ENCODE measurements at regions not wholly inside any gene's neighbourhood (a gene's known extent, or its start where the extent isn't known, plus 50 kb on each side); places are given as distances from the start of the nearest gene placed in this dataset.
"Not testable (repeated sequence)": the region's sequence is repeated elsewhere in the genome, so short reads cannot be mapped to it uniquely, and the experiment has no call there.

DNA sequence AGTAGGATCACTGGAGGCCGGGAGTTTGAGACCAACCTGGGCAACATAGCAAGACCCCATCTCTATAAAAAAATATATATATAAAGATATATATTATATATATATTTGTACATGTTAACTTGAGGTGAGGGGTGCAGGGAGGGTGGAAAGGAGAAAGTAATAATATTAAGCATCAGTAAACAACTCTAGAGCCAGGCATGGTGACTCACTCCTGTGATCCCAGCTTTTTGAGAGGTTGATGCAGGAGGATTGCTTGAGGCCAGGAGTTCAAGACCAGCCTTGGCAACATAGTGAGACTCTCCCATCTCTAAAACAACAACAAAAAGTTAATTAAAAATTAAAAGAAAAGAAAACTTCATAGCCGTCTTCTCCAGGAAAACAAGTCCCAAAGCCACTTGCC, 61.7 kb upstream of the SMURF2 start:
- DNase-seq = no peak

DNA sequence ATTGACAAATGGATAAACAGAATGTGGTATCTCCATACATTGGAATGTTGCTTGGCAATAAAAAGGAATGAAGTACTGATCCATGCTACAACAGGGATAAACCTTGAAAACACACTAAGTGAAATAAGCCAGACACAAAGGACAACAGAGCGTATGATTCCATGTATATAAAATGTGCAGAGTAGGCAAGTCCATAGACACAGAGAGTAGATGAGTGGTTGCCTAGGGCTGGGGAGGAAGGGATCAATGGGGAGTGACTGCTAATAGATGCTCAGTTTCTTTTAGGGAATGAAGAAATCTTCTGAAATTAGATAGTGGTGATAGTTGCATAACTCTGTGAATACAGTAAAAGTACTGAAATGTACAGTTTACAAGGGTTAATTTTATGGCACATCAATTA, 59.4 kb upstream of the SMURF2 start:
- not testable (repeated sequence) for DNase-seq

DNA sequence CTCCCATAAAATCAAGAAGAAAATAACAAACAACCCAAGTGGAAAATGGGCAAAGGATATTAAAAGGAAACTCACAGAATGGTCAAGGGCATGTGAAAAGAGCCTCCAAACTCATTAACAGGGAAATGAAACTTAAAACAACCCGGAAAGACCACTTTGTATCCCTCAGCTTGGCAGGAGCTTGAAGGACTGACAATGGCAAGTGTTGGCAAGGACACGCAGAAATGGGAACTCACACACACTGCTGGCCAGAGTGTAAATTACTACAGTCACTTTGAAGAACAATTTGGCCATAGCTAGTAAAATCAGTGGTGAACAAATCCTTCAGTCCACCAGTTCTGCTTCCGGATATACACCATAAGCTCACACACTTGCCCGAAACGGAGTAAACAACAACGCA, 58.1 kb upstream of the SMURF2 start:
- DNase-seq = not testable (repeated sequence)

DNA sequence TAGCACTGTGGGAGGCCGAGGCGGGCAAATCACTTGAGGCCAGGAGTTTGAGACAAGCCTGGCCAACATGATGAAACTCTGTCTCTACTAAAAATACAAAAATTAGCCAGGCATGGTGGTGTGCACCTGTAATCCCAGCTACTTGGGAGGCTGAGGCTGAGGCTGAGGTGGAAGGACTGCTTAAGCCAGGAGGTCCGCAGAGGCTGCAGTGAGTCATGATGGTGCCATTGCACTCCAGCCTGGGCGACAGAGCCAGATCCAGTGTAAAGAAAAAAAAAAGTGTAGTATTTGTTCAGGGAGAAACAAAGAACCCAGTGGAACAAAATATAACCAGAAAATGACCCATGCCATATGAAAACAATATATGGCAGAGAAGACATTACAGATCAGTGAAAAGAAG, 57.4 kb upstream of the SMURF2 start:
- DNase-seq = not testable (repeated sequence)

DNA sequence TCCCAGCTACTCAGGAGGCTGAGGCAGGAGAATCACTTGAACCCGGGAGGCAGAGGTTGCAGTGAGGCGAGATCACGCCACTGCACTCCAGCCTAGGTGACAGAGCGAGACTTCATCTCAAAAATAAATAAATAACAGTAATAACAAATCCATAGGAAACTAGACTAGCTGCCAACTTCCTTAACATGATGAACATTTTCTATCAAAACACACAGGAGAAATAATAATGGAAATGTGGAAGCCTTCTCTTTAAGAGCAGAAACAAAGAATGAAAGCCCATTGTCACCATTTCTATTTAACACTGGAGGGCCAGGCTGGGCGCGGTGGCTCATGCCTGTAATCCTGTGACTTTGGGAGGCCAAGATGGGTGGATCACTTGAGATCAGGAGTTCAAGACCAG, 56.7 kb upstream of the SMURF2 start:
- not testable (repeated sequence) for DNase-seq

DNA sequence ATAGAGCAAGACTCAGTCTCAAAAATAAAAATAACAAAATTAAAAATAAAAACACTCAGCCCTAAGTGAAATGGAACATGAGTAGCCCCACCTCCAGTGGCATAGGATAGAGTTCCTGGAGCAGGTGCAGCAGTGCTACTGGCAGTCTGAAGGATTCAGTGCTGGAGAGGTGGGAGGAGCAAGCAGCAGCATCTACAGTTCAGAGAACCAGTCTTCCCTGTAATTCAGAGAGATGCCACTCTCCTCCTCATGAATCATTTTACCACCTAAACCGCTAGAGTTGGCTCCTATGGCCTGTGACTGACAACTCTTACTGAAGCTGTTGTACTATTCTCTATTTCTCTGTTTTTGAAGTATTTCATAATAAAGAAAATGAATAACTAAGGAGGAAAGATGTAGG, 56.0 kb upstream of the SMURF2 start:
- no peak for DNase-seq

DNA sequence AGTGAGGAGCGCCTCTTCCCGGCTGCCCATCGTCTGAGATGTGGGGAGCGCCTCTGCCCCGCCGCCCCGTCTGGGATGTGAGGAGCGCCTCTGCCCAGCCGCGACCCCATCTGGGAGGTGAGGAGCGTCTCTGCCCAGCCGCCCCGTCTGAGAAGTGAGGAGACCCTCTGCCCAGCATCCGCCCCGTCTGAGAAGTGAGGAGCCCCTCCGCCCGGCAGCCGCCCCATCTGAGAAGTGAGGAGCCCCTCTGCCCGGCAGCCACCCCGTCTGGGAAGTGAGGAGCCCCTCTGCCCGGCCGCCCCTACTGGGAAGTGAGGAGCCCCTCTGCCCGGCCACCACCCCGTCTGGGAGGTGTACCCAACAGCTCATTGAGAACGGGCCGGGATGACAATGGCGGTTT, 54.4 kb upstream of the SMURF2 start:
- not testable (repeated sequence) for DNase-seq

DNA sequence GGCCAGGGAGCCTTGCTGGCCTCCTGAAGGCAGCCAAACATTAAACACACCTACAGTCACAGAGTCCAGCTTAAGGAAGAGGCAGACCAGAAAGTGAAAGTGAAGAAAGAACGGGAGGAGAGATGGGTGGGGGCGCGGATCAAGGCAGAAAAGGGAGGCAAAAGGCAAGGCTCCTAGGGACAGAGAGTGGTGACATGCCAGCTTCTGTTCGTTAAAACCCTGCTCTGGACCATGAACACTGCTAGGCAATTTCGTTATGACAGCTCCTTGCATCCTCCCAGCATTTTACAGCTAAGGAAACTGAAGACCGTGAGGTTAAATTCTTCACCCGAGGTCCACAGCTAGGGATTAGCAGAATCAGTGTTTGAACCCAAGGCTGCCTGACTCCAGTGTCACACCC, 51.7 kb upstream of the SMURF2 start:
- not testable (repeated sequence) for DNase-seq

DNA sequence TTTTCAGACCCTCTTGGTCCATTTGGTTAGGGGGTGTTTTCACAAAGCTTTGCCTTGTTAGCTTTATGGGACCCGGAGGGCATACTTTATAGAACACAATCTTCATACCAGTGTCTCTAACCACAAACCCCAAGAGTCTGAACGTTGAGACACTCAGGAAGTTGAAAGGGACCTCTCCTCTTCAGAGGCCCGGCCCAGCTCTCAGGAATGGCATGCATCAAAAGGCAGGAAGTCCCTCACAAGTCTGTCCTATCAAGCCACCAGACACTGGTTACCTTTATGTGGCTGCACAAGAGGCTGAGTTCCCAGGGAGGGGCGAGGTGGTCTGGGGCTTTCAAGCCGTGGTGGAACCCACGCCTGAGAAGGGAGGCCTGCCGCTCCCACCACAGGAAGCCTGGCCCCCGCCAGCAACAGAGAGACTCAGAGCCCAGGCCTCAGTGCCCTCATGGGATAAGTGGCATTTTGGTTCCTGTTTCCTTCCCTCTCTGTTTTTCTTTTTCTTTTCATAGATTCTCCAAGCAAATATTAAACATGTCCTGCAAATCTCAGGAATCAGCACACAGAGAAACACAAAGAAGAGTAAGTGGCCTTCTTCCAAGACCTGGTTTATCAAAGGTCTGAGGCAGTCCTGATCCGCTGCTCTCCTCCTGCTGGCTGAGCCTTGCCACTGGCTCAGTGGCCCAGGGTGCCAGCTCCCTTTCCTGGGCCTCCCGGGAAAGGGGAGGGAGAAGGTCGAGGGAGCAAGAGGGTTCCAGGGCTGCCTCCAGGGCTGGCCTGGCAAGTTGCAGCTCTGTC, 50.6 kb upstream of the SMURF2 start:
- not testable (repeated sequence) for DNase-seq
